Activated CD8-positive, alpha-beta memory T cell treated with anti-CD3 and anti-CD28 coated beads for 48 hours (primary cell): ENCODE measurements at regions not wholly inside any gene's neighbourhood (a gene's known extent, or its start where the extent isn't known, plus 50 kb on each side); places are given as distances from the start of the nearest gene placed in this dataset.

Experiments used
- DNase-seq, 3 experiments: peaks; one replicate each; pipeline ENCODE4 v3.0.0-alpha.2; 2020; ENCODE audit warnings: low read depth in 2 of 3, low spot score in 2 of 3

DNA sequence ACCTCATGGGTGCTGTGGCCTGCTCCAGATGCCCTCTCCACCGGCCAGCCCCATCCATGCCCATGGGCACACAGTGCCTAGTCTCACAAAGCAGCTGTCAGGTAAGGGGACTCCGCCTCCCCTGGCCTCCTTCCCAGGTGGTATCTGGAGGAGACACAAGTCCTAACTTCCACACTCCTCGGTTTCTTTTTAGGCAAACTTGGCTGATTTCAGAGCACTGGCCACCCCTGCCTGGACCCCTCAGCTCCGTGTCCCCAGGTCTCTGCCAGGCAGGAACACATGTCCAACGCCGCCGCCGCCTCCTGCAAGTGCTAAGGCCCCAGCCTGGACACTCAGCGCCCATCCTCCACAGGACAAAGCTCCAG is 324.1 kb upstream of the DIO3 start:
- DNase-seq, result no peak

GRCh38 chr14:101239065-101239464 is 322.2 kb upstream of the DIO3 start:
- no peak for DNase-seq

GRCh38 chr14:101241147-101241546 is 320.1 kb upstream of the DIO3 start:
- no peak for DNase-seq

GRCh38 chr14:101241807-101242278 is 319.5 kb upstream of the DIO3 start:
- no peak for DNase-seq

DNA sequence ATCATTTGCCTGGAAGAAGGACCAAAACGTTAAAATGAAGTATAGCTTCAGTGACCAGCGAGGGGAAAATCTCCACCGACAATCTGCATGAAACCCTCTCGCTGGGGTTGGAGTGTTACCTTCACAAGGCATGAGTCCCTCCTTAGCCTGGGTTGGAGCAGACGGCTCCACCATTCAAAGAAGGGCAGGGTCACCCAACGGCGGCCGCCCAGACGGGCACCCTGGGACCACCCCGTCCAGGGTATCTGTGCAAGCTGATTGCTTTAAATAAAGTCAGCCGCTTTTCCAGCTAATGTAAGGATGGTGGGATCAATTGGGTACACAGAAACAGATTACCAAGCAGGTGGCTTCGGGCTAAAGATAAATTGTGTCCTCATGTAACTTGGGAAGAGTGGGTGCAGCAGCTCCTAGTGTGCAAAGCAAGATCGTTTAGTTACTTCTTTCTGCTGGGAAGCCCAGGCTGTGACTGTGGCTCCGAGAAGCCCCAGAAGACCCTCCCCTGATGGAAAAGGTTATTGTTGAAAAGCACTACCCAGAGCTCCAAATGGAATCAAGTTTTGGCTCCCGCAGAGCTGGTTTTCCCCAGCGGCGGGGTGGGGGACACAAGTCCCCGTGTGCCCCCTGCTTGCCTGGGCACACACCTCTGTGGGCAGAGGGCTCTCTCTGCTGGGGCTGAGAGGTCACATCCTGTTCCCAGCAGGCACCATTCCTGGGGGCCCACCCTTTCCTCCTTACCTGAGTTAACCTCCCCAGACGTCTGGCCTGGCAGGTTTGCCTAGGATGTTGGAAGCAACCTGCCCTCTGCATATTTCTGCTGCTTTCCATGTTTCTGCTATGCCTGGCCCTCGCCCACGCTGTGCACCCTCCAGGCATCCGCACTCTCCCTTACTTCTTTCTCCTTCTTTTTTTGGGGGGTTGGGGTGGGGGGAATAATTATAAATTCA is 318.6 kb upstream of the DIO3 start:
- DNase-seq, result no peak

- no peak for DNase-seq
Measured at GRCh38 chr14:101243587-101244338, 317.5 kb upstream of the DIO3 start.

- DNase-seq, result no peak
Measured at GRCh38 chr14:101246894-101247841, 314.1 kb upstream of the DIO3 start.

GRCh38 chr14:101247842-101248725 is 313.2 kb upstream of the DIO3 start:
- DNase-seq, result no peak

GRCh38 chr14:101248840-101249675 is 312.2 kb upstream of the DIO3 start:
- no peak for DNase-seq

DNA sequence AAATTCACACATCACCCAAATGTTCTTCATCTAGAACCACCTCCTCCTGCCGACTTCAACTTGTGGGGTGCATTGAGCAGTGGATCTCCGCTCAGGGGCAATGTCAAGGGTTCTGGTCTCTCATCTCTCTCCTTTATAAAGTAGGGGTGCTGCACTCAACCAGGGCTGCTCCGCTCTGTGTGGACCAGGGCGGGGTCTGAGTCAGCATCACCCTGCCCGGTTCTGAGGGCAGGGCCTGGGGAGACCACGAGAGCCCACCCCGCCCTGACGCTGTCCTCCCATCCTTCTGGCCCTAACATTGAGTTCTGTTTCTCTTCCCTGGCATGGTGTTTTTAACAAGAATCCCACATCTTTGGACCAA is 311.6 kb upstream of the DIO3 start:
- DNase-seq, result no peak

DNA sequence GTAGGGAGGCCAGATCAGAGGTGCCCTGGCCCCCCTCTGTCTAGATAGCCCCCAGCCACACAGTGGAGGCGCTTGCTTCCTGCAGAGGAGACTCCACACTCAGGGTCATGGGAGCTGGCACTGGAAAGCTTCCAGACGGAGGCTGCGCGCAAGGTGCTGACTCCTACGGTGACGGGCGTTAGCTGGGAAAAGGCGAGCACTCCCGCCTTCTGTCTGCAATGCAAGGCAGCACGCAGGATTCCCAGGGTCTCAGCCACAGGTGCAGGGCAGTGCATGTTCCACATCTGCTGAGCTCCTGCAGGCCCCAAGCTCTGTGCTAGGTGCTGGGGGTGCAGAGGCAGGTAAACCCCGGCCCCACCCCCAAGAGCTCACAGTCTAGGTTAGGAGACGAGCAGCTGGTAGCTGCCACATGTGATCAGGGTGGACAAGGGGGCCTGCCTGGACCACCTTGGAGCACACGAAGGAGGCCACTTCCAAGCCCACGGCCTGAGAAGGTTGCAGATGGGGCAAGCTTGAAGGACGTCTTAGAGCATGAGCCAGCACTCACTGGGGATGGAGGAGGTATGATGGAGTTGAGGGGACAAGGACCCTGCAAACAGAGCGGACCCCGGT is 310.9 kb upstream of the DIO3 start:
- no peak for DNase-seq

- no peak for DNase-seq
Measured at GRCh38 chr14:101250948-101251811, 310.1 kb upstream of the DIO3 start.

DNA sequence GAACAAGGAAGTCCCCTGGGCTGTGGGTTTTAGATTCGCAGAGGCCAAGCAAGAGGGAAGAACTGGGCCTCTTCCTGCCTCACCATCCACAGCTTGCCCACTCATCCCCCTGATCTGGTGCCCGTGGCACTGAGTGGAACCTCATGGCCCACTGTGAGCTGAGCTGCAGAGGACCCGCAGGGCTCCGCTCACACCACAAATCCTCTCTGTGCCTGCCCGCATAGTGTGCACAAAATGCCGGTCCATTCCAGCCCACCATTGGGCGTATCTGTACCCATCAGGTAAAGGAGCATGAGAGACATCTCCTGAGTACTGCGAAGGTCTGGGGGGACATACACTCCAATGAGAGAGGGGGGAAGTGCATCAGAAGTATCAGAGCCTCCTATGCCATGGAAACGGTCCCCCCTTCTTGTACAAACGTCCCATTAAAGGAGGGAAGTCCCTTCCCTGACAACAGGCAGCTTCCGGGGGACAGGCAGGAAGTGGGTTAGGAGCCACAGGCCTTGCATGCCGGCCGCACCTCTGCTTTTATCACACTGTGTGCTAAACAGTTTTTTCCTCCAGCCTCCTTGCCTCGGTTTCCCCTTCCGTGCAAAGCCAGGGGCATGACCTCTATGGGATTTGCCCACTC is 309.4 kb upstream of the DIO3 start:
- DNase-seq, result no peak

DNA sequence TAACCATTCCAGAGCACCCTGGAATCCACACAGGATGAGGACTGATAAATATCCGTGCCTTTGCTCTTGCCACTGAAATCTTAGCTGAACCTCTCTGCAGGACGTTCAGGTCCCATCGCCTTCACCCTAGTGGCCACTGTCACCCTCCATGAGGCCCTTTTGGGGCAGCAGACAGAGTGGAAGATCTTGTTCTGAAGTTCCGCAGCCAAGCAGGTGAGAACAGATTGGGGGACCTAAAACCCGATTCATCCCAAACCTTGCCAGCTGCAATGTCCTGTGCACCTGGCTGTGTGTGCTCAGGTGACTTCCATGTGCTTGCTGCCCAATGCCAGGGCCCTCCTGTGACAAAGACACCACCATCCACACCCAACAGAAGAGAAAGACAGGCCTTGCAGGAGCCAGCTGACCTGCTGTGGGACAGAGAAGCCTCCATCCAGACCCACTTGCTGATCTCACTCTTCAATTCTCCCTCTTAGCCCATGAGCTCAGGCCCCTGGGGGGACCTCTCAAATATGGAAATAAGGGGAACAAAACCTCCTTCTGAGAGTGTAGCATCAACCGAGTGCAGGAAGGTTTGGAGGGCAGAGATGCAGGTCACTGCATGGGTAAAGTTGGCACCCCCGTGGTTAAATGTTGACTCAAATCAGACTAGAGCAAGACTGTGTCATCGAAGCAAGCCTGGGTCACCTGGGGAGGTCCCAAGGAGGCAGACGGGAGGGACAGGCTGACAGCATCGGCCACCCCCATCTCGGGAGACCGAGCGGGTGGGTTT is 308.7 kb upstream of the DIO3 start:
- DNase-seq, result no peak

GRCh38 chr14:101253948-101254347 is 307.3 kb upstream of the DIO3 start:
- DNase-seq, result no peak
